ENCODE measurements at regions not wholly inside any gene's neighbourhood (a gene's known extent, or its start where the extent isn't known, plus 50 kb on each side); places are given as distances from the start of the nearest gene placed in this dataset.
A peak's percentile ranks its signal among the peaks of the same experiment; 100 is the strongest.
"Not testable (repeated sequence)": the region's sequence is repeated elsewhere in the genome, so short reads cannot be mapped to it uniquely, and the experiment has no call there.

DNA sequence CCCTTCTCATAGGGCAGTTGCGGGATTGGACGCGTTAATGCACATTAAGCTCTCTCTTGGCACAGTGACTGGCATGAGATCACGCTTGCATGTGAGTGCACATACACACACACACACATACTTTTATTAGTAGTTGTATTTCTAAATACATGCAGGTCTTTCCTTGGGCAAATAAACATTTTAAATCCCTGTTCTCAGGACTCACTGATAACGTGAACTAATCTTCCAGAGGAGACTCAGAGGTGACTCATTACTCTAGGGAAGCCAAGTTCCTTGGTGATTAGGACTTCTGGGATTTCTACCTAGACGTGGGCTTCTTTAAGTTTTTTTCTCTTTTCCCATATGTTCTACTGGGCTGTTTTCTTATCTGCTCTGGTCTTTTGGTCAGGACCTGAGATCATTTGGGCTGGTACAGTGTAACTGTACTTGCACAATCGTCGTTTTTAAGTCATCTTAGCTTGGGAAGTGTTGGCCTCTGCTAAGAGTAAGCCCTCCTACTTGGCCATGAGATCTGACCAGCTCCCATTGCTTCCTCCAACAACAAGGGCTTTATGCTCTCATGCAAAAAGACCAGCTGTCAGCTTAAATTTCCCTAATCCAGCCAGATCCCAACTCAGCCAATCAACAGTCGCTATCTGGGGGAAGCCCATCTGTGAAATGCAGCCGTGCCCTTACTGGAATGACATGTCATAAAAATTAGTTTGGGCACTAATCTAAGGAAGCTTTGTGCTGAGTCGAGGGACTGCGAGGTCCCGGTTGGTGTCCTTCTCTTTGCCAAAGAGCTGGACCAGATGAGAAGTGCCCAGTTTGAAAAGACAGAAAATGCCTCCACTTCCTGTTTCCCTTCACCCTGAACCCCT lies 176.4 kb upstream of the ANKRD55 start:
- DNase-seq = peak; percentile 78

DNA sequence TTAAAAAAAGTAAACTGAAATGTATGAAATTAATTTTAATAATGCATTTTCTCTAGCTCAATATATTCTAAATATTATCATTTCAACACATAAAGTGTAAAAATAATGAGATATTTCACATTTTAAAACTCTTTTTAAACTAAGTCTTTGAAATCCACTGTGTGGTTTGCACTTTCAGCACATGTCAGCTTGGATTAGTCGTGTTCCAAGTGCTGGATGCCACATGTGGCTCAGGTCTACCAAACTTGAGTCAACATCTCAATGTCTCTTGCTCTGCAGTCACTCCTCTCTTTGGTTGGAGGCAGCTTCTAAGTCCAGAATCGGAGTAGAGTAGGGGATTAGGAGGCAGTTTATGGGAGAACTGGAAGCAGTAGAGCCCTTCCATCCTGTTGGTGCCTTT lies 173.7 kb upstream of the ANKRD55 start:
- no peak for DNase-seq

DNA sequence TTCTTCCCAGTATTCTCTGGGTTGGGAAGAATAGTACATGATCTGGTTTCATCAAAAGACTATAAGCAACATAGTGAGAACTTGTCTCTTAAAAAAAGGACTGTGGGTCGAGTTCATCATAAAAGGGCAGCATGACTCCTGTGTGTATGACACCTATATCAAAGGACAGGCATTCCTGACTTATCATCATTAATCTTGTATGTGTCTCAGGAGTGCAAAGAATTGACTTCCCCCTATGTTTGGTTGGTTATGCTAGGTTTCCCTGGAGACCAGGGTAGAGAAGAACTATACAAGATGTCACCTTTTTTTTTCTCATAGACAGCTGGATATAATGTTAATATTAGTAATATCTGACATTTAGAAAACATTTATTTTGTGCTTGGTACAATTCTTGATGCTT lies 173.1 kb upstream of the ANKRD55 start:
- no peak for DNase-seq

DNA sequence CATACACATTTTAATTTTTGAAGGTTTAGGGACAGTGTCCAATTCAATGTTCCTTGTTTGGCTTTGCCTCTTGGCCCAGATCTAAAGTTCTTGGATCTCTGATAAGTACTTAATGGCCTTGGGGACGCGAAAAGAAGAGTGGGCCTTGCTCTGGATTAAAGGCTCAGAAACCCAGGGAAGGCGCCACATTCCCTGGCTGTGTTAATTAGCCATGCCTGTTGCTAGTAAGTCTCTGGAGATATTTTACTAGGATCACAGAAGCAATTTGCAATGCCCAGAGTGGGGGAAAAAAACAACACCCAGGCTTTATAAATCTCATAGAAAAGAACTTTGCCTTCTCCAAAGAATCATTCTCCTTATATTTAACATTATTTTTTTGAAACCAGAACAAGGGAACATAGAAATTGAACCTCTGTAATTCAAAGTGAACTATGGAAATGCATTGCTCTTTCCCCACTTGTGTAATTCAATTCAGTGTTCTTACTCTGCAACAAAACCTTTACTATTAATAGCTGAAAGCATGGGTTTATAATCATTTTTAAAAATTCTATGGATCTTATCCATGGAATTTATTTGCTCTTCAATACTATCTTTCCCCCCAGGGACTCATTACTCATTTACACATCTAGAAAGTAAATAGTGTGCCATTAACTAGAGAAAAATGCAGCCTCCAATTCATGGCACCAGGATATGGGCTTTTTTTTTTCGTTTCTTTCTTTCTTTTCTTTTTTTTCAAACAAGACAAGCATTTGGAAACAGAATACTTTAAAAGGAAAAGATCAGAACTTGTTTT lies 172.2 kb upstream of the ANKRD55 start:
- DNase-seq = no peak

DNA sequence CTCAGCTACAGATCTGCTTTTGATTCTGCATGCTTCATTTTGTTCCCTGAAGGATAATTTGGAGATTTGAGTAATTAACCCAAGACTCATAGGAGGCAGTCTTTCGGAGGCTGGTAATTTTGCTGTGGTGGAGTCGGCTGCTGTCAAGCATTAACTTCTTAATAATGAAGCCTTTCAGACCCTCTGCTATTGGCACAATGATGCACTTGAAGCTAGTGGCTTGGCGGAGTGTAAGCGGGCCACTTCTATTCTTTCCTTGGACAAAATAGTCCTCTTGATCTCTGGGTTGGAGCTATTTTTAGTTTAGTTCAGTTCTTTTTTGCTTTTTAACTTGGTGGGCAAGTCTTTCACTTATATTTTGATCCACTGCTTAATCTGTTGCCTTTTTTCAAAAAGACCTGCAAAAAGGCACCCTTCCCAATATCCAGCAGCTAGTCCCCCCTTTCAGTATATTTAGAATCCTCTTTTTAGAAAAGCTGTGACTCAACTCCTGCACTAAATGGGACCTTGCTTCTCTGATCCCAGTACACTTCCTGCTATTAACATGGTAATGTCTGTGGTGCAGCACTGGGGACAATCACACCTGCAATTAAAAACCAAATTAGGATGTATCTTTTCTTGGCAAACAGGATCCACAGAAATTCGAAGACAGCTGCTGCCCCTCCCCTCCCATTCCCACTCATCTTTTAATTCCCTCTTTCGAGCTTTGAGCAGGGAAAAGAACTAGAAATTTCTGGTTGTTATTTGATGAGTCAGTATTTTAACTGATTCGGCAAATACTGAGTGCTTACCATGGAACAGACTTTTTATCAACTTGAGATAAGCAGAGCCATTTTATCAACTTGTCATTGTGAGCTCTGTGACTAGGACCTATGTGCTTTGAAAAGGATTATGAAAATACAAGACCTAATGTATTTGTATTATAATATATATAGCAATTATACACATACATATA lies 169.4 kb upstream of the ANKRD55 start:
- no peak for DNase-seq

DNA sequence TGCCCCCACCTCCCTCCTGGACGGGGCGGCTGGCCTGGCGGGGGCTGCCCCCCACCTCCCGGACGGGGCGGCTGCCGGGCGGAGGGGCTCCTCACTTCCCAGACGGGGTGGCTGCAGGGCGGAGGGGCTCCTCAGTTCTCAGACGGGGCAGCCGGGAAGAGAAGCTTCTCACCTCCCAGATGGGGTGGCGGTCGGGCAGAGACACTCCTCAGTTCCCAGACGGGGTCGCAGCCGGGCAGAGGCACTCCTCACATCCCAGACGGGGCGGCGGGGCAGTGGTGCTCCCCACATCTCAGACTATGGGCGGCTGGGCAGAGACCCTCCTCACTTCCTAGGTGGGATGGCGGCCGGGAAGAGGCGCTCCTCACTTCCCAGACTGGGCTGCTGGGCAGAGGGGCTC lies 164.7 kb upstream of the ANKRD55 start:
- DNase-seq = not testable (repeated sequence)

DNA sequence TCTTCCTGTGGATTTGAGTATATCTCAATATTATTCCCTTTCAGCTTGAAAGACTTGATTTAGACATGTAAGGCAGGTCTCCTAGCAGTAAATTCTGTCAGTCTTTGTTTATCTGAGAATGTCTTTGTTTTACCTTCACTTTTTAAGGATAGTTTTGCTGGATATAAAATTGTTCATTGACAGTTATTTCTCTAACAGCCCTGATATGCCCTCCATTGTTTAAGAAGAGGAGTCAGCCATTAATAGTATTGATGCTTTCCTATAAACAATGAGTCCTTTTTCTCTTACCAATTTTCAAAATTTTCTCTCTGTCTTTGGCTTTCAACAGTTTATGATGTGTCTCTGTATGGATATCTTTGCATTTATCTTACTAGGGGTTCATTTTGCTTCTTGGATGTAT lies 163.5 kb upstream of the ANKRD55 start:
- no peak for DNase-seq

DNA sequence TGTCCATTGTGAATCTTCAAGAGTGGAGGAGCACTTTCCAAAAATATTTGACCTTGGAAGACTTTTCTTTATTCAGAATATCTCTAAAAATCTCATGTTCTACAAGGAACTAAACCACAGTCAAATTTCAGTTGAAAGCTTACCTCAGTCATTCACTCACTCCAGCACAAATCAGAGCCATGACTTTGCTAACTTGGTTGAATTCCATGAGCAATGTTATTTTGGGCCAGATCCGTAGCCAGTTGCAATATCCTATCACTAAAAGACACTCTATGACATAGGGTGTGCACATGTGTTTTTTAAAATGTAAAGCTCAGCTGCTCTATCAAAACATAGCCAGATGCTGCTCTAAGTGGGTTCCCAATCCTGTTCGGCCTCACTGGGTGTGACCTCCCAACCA lies 156.1 kb upstream of the ANKRD55 start:
- DNase-seq = no peak

DNA sequence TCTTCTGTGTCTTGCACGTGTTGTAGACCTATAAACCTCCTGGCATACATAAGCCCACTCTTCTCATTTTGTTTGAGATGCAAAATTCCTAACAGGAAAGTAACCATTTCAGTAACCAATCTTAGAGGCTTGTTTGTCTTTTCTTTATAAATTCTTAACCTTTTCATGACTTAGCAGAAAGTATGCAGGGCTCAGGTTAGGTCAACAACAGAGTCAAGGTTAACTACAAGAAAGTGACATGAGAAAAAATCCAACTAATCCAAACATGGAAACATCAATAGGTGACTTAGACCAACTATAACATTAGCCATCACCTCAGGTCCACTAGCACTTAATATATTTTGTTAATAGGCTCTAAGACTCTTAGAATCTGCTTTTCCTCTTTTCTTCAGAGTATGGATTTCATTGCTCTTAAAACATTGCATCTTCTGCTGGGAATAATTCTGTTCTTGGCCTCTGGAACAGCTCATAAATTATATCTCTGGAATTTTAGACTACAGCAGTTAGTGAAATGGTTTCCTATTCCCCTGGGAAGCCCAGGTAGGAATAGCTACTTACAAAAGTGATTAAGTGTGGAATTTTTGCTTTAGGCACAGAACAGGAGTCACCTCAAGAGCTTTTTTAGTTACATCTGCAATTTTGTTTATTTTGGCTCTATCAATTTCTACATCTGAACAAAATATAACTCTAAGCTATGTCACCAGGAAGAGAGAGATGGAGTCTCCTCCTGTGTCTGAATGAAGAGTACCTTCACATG lies 155.3 kb upstream of the ANKRD55 start:
- DNase-seq = no peak

DNA sequence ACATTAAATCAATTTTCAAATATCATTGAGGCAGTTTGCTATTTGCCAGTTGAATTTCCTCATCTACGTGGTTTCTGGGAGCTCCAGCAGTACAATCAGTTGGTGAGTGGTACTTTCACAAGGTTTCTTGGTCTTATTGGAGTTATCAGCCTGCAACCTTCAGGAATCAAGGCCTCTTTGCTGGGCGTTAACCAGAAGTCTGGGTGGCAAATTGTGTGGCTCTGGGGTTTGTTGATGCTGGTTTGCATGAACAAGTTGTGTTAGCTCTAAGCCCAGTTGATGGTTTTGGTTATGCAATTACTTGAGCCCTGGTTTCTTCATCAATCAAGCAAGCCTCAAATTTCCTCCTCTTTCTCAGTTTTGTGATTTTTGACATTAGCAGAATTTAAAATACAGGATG lies 152.9 kb upstream of the ANKRD55 start:
- no peak for DNase-seq

DNA sequence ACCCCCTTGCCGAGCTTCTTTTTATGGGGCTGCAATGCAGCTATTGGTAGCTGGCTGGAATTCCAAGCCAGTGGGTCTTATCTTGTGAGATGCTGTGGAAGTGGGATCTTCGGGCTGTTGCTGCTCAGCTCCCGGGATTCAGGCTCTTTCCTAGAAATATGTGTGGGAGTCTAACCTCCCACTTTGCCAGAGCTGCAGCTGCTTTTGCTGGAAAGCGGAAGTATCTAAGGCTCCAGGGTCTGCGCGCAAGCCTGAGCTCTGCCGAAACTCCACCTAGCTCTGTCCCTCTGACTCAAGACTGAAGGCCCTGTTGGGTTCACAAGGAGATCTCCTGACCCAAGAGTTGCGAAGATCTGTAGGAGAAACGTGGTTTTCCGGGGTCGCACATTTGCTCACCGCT lies 151.1 kb upstream of the ANKRD55 start:
- DNase-seq = no peak

DNA sequence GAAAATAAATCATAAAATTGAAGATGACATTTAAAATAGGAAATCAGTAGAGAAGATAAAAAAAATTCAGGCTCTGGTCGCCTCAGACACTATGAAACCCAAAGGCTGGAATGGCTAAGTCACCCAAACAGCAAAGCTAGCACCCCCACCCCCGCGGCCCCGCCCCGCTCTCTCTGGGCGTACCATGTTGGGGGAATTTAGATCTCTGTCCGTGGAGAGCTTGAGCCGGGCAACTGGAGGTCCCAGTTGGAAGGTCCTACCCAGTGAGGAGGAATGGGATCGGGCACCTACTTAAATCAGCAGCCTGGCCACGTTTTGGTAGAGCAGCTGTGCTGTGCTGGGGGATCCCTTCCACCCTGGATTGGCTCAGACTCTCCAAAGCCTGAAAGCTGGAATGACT lies 150.6 kb upstream of the ANKRD55 start:
- no peak for DNase-seq

DNA sequence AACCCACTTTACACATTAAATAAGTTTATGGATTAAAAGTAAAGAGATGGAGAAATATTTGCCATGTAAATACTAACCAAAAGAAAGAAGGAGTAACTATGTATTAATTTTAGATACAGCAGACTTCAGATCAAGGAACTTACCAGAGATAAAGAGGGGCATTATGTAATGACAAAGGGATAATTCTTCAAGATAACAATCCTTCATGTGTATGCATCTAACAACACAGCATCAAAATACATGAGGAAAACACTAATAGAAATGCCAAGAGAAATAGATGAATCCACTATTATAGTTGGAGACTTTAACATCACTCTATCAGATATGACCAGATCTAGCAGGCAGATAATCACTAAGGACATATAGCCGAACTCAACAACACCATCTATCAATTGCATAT lies 149.8 kb upstream of the ANKRD55 start:
- no peak for DNase-seq

DNA sequence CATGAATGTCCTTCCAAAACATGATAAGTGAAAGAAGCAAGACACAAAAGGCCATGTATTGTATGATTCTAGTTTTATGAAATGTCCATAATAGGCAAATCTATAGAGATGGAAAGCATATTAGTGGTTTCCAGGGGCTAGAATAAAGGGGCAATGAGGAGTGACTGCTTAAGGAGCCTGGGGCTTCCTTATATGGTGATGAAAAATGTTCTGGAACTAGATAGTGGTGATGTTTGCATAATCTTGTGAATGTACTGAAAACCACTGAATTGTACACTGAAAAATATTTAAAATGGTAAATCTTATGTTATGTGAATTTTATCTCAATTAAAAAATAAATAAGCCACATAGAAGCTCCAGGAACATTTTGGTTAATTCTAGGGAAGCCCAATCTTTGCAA lies 144.4 kb upstream of the ANKRD55 start:
- DNase-seq = no peak

DNA sequence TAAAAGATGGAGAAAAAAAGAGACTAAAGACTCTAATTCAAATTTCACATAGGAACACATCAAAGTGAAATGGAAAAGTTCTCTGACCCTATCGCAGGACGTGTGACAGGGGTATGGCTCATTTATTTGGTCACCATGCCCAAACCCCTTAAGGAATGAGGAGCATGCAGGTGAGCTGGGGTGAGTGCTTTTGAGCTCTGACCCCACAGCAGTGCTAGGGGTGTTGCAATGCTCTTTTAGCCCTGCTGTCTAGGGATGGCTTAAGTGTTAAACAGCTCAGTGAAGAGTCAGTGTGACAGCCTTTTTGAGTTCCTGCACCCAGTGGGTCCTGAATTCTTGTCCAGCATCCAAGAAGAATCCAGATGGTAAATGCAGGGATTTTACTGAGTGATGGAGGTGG lies 143.0 kb upstream of the ANKRD55 start:
- no peak for DNase-seq

DNA sequence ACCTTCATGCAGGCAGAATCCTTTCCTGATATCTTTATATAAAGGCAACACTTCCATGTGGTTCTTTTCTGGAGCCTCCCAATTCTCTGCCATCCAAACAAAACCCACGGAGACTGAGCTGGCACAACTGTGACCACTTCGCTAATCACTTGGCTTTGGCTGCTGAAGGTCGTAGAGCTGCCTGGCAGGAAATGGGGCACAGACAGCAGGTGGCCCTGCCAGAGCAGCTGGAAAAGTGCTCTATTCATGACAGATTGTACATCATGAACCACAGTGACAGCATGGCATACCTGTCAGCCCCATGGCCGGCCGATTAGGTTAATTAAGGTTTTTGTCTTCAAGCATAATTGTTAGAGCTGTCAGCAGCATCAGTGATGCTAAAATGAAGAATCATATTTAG lies 141.9 kb upstream of the ANKRD55 start:
- peak; percentile 64 for DNase-seq

DNA sequence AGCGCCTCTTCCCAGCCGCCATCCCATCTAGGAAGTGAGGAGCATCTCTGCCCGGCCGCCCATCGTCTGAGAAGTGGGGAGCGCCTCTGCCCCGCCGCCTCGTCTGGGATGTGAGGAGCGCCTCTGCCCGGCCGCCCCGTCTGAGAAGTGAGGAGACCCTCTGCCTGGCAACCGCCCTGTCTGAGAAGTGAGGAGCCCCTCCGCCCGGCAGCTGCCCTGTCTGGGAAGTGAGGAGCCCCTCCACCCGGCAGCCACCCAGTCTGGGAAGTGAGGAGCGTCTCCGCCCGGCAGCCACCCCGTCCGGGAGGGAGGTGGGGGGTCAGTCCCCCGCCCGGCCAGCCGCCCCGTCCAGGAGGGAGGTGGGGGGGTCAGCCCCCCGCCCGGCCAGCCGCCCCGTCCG lies 139.4 kb upstream of the ANKRD55 start:
- not testable (repeated sequence) for DNase-seq

DNA sequence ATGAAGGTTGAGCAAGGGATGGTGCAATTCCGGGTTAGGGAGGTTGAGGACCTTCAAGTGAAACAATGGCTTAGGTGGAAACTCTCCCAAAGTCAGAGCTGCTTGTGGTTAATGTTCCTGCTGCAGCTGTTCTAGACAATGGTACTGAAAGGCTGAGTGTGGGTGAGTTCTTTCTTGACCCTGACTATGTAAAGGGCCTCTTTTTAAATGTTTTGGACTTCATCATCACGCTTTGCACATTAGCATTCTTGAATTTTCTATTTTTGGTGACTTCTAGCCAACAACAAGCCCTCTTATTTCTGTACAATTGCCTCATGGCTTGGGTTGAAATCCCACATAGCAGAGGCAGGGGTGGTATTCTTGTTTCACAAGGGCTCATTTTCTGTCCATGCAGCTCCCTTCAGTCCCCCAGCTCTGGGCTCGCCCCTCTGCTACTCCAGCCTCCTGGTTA lies 136.3 kb upstream of the ANKRD55 start:
- no peak for DNase-seq

DNA sequence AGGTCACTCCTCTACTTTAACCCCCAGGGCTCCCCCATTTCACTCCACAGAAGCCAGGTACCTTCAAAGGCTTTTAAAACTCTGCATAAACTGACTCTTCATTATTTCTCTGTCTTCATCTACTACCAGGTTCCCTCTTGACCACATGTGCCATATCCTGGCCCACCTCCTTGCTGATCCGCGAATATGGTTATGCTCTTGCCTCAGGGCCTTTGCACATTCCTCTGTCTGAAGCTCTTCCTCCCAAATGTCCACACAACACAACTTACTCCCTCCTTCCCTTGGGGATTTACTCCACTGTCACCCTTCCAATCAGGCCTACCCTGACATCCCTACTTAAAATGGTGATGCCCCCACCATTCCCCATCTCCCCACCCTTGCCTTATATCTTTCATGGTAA lies 134.6 kb upstream of the ANKRD55 start:
- DNase-seq = no peak

DNA sequence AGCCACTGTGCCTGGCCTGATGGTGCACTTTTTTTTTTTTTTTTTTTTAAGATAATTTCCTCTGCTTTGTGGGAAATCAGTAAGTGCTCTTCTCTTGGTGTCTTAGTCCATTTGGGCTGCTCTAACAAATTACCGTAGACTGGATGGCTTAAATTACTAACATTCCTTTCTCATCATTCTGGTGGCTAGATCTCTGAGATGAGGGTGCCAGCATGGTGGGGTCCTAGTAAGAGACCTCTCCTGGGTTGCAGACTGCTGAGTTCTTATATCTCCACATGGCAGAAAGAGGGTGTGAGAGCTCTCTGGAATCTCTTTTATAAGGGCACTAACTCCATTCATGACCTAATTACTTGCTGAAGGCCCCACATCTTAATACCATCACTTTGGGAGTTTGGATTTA lies 133.9 kb upstream of the ANKRD55 start:
- no peak for DNase-seq

DNA sequence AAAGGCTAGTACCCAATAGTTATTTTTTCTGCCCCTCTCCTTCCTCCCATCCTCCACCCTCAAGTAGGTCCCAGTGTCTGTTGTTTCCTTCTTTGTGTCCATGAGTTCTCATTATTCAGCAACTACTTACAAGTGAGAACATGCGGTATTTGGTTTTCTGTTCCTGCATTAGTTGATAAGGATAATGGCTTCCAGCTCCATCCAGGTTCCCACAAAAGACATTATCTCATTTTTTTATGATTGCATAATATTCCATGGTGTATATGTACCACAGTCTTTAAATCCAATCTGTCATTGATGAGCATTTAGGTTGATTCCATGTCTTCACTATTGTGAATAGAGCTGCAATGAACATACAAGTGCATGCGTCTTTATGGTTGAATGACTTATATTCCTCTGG lies 128.3 kb upstream of the ANKRD55 start:
- DNase-seq = no peak

DNA sequence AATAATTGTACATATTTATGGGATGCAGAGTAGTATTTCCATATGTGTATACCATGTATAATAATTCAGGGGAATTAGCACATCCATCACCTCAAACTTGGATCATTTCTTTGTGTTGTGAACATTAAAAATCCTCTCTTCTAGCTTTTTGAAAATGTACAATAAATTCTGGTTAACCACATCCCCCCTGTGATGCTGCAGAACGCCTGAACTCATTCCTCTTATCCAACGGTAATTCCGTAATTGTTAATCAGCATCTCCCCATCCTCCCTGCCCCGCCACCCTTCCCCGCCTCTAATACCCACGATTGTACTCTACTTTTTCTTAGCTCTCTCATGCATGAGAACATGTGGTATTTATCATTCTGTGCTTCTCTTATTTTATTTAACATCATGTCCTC lies 127.7 kb upstream of the ANKRD55 start:
- DNase-seq = no peak
